CD8-positive, alpha-beta memory T cell (primary cell): ENCODE measurements at regions not wholly inside any gene's neighbourhood (a gene's known extent, or its start where the extent isn't known, plus 50 kb on each side); places are given as distances from the start of the nearest gene placed in this dataset.
"Not testable (repeated sequence)": the region's sequence is repeated elsewhere in the genome, so short reads cannot be mapped to it uniquely, and the experiment has no call there.

Source experiments
- CTCF ChIA-PET: fragments of 350-600 bp; sonication (Branson Sonifier 250); formaldehyde crosslinking; loops from one replicate; lab custom pipeline; 2021; ENCODE audit warnings: antibody characterized with exemption; lab: Charles Lee
- POLR2A ChIA-PET: fragments of 350-600 bp; sonication (Branson Sonifier 250); formaldehyde crosslinking; loops from one replicate; lab custom pipeline; 2021; ENCODE audit warnings: antibody characterized with exemption; lab: Charles Lee
- DNase-seq, 5 donors: peaks; one replicate each; pipeline versions ENCODE4 v3.0.0 to v3.0.0-alpha.2; 2020 to 2022; ENCODE audit warnings: mixed read lengths in 1 of 5
- H3K27ac ChIP-seq: one replicate; pipeline ENCODE4 v1.7.0; 2013; ENCODE audit warnings: low read depth, mild to moderate bottlenecking, low read length, moderate library complexity
- H3K27me3 ChIP-seq: 2 replicates; pipeline ENCODE4 v1.7.0; 2013; ENCODE audit warnings: low read length, mild to moderate bottlenecking; ENCODE audit not compliant: insufficient read depth, poor library complexity, severe bottlenecking
- H3K36me3 ChIP-seq: 2 replicates; pipeline ENCODE4 v1.7.0; 2013; ENCODE audit warnings: mild to moderate bottlenecking, low read length, moderate library complexity; ENCODE audit not compliant: insufficient read depth
- H3K4me1 ChIP-seq: 2 replicates; pipeline ENCODE4 v1.7.0; 2013; ENCODE audit warnings: mild to moderate bottlenecking, low read length, moderate library complexity; ENCODE audit not compliant: insufficient read depth
- H3K4me3 ChIP-seq: 2 replicates; pipeline ENCODE4 v1.7.0; 2013; ENCODE audit warnings: mild to moderate bottlenecking, low read length
- H3K9me3 ChIP-seq: 2 replicates; pipeline ENCODE4 v1.7.0; 2013; ENCODE audit warnings: mild to moderate bottlenecking, low read length
- H3K27ac Mint-ChIP-seq, 8 donors: one replicate each; pipeline ENCODE4 v1.8.0; 2020 to 2021; ENCODE audit warnings: mixed read lengths in 8 of 8, mild to moderate bottlenecking in 6 of 8, inconsistent platforms in 3 of 8, moderate library complexity in 3 of 8
- H3K27me3 Mint-ChIP-seq, 2 donors: one replicate each; pipeline ENCODE4 v1.8.0; 2020 to 2021; ENCODE audit warnings: mixed read lengths in 2 of 2, mild to moderate bottlenecking in 1 of 2, moderate library complexity in 1 of 2
- H3K36me3 Mint-ChIP-seq, 3 donors: one replicate each; pipeline ENCODE4 v1.8.0; 2020 to 2021; ENCODE audit warnings: mixed read lengths in 3 of 3, inconsistent platforms in 1 of 3, mild to moderate bottlenecking in 1 of 3
- H3K4me1 Mint-ChIP-seq, 3 donors: one replicate each; pipeline ENCODE4 v1.8.0; 2020 to 2021; ENCODE audit warnings: mixed read lengths in 3 of 3, inconsistent platforms in 1 of 3, mild to moderate bottlenecking in 1 of 3
- H3K4me3 Mint-ChIP-seq, 7 donors: one replicate each; pipeline ENCODE4 v1.8.0; 2020 to 2021; ENCODE audit warnings: mixed read lengths in 7 of 7, mild to moderate bottlenecking in 6 of 7, moderate library complexity in 4 of 7, inconsistent platforms in 2 of 7
- H3K9me3 Mint-ChIP-seq, 5 donors: one replicate each; pipeline ENCODE4 v1.8.0; 2020 to 2022; ENCODE audit warnings: mixed read lengths in 5 of 5, mild to moderate bottlenecking in 3 of 5, moderate library complexity in 2 of 5, inconsistent platforms in 1 of 5

DNA sequence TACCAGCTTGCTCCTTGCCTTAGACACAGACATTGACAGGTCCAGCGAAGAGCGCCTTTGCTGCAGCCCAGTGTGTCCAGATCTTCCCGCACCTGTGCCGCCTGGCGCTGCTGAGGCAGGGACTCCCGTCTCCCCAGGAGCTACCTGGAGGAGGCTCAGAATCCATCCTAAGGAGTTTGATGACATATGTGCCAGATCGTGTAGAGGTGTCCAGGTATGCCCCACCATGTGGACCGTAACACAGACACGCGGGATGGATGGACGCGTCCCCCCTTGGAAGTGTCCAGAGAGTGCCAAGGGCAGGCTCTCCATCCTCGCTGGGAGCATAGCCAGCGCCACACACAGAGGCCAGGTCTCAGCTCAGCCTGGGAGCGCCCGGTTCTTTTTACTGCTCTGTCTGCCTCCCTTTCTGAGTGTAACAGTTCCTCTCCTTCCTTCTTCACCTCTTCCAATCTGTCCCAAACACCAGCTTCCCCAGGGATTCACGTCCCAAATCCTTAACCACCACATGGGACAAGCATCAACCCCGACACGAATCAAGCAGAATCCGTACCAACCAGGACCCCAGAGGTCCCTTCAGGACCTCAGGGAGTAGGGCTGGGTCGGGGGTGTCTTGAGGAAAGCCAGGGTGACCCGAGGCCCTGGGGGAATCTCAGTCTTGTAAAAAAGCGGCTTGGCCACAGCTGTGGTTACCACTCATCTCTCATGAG lies 126.7 kb downstream of the GOLGA8T start:
- H3K4me3 Mint-ChIP-seq, H3K27ac ChIP-seq, CTCF ChIA-PET, H3K27me3 Mint-ChIP-seq, H3K4me3 ChIP-seq, H3K27ac Mint-ChIP-seq, DNase-seq, H3K4me1 Mint-ChIP-seq, POLR2A ChIA-PET, H3K36me3 Mint-ChIP-seq, H3K9me3 ChIP-seq, H3K27me3 ChIP-seq, H3K4me1 ChIP-seq, H3K9me3 Mint-ChIP-seq, H3K36me3 ChIP-seq: not testable (repeated sequence)

DNA sequence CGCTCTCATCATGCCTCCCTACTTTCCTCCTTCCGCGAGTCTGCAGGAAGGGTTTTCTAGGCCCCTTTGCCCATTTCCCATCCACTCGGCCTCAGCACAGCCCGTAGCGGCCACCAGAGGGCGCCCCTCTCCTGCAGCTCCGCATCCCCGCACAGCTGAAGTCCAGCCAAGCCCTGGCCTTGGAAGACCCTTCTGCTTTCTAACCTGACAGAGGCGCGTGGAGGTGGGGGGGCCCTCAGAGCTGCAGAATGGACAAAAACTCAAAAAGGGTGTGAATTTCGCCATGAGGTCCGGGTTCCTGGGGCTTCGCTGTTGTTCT lies 127.2 kb downstream of the GOLGA8T start:
- H3K4me1 Mint-ChIP-seq, H3K27ac ChIP-seq, H3K4me1 ChIP-seq, H3K4me3 ChIP-seq, H3K27me3 ChIP-seq, H3K36me3 ChIP-seq, POLR2A ChIA-PET, CTCF ChIA-PET, DNase-seq, H3K36me3 Mint-ChIP-seq, H3K27me3 Mint-ChIP-seq, H3K9me3 Mint-ChIP-seq, H3K9me3 ChIP-seq, H3K4me3 Mint-ChIP-seq, H3K27ac Mint-ChIP-seq: not testable (repeated sequence)

DNA sequence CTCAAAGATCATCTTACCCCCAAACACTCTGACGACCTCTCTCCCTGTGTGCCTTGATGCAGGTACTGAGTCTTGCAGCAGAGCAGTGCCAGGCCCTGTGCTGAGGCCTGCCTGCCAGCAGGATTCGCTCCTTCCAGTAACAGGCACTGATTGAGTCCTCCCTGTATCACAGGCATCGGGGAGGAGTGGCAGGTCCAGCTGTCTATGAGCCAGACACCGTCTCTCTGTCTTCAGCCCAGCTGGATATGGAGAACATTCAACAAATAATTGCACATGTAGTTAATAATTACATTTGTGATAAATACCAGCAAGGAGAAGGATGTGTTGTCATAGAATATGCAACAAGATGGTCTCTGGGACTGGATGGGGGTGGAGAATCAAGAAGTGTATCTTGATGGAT lies 129.1 kb downstream of the GOLGA8T start:
- DNase-seq, POLR2A ChIA-PET, H3K27me3 ChIP-seq, H3K27ac Mint-ChIP-seq, H3K4me3 Mint-ChIP-seq, H3K36me3 ChIP-seq, H3K4me1 Mint-ChIP-seq, H3K4me1 ChIP-seq, H3K9me3 ChIP-seq, H3K4me3 ChIP-seq, CTCF ChIA-PET, H3K27ac ChIP-seq, H3K36me3 Mint-ChIP-seq, H3K9me3 Mint-ChIP-seq, H3K27me3 Mint-ChIP-seq: not testable (repeated sequence)

DNA sequence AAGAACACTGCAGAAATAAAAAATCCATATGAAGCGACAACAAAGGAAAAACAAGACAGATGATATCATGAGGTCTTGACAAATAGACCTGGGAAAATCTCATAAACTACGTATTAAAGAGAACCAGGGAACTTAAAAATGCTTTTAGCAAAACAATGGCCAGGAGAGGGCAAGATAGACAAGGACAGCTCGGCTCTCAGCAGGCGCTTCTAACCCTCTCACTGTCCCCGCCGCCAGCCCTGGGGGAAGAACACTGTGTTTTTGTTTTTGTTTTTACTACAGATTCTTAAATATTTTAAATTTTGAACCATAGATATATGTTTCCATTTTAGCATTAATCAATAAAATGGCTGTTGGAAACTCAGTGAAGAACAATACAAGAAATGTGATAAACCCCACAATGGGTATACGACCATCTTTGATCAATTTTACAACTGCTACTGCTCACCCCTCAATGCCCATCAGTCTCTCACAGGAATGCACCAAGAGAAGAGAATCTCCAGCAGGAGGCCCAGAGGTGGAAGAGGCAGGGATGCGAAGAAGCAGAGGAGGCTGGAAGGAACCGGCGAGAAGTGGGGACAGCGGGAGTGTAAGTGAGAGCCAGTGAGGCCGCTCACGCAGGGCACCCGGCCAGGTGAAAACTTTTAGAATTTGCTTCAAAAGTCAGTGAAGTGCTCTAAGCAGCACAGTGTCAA lies 98.0 kb downstream of the CHRFAM7A start:
- H3K36me3 Mint-ChIP-seq, H3K4me3 ChIP-seq, H3K36me3 ChIP-seq, CTCF ChIA-PET, POLR2A ChIA-PET, H3K4me1 ChIP-seq, DNase-seq, H3K9me3 ChIP-seq, H3K27me3 Mint-ChIP-seq, H3K27ac Mint-ChIP-seq, H3K4me3 Mint-ChIP-seq, H3K27me3 ChIP-seq, H3K9me3 Mint-ChIP-seq, H3K4me1 Mint-ChIP-seq, H3K27ac ChIP-seq: not testable (repeated sequence)

DNA sequence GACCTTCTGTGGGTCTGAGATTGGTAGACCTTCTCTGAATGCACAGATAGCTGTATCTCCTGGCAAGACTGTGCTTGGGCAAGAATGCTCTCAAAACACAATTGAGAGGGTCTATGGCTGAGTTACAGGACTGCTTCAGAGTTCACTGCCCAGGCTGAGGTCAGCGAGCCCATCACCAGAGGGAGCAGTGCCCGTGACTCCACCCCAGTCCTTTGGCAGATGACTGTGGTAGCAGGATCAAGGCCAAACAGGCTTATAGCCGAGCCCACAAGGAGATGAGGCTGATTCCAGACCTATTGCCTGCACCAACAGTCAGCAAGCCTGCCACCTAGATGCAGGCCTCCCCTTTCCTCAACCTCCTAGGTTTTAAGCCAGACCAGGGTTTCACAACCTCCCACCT lies 89.4 kb downstream of the CHRFAM7A start:
- H3K4me1 ChIP-seq, result not testable (repeated sequence)

More for the DNA sequence above, 89.4 kb downstream of the CHRFAM7A start:
- H3K27me3 ChIP-seq, H3K9me3 ChIP-seq, H3K27me3 Mint-ChIP-seq, H3K4me3 Mint-ChIP-seq, CTCF ChIA-PET, H3K27ac Mint-ChIP-seq, H3K4me1 Mint-ChIP-seq, H3K27ac ChIP-seq, H3K9me3 Mint-ChIP-seq, H3K36me3 ChIP-seq, H3K4me3 ChIP-seq, DNase-seq, POLR2A ChIA-PET, H3K36me3 Mint-ChIP-seq: not testable (repeated sequence)
